Hepatocyte (in vitro differentiated cells): ENCODE measurements at regions not wholly inside any gene's neighbourhood (a gene's known extent, or its start where the extent isn't known, plus 50 kb on each side); places are given as distances from the start of the nearest gene placed in this dataset.

ENCODE experiments used
- DNase-seq: peaks from one replicate; pipeline ENCODE4 v3.0.0-alpha.2; 2016; ENCODE audit warnings: low spot score
- H2AFZ ChIP-seq: fragments of 200-600 bp; sonication (generic); 2 replicates; pipeline ENCODE4 v1.6.0; 2016; ENCODE audit warnings: antibody characterized with exemption, mild to moderate bottlenecking
- H3K27ac ChIP-seq: fragments of 200-600 bp; sonication (generic); 2 replicates; pipeline ENCODE4 v1.5.1; 2016; ENCODE audit warnings: mild to moderate bottlenecking
- H3K27me3 ChIP-seq: fragments of 200-600 bp; sonication (generic); 2 replicates; pipeline ENCODE4 v1.6.1; 2016
- H3K36me3 ChIP-seq: fragments of 200-600 bp; sonication (generic); replicated peaks from 2 replicates; pipeline ENCODE4 v1.5.1; 2016; ENCODE audit warnings: low read depth; ENCODE audit not compliant: insufficient read depth
- H3K4me1 ChIP-seq: fragments of 200-600 bp; sonication (generic); 2 replicates; pipeline ENCODE4 v1.5.1; 2016; ENCODE audit warnings: mild to moderate bottlenecking, moderate library complexity; ENCODE audit not compliant: insufficient read depth
- H3K4me2 ChIP-seq: fragments of 200-600 bp; sonication (generic); 2 replicates; pipeline ENCODE4 v1.6.0; 2016
- H3K4me3 ChIP-seq: fragments of 200-600 bp; sonication (generic); 2 replicates; pipeline ENCODE4 v1.5.1; 2016; ENCODE audit warnings: mild to moderate bottlenecking
- H3K79me2 ChIP-seq: fragments of 200-600 bp; sonication (generic); 2 replicates; pipeline ENCODE4 v1.6.0; 2017; ENCODE audit warnings: mild to moderate bottlenecking
- H3K9me2 ChIP-seq: fragments of 200-600 bp; sonication (generic); replicated peaks from 2 replicates; pipeline ENCODE4 v1.6.0; 2017; ENCODE audit warnings: mild to moderate bottlenecking; ENCODE audit not compliant: insufficient read depth
- H3K9me3 ChIP-seq: fragments of 200-600 bp; sonication (generic); 2 replicates; pipeline ENCODE4 v1.5.1; 2016; ENCODE audit warnings: low read depth, mild to moderate bottlenecking
- H4K20me1 ChIP-seq: fragments of 200-600 bp; sonication (generic); 2 replicates; pipeline ENCODE4 v1.6.0; 2016; ENCODE audit warnings: mild to moderate bottlenecking; ENCODE audit not compliant: insufficient read depth, poor library complexity, severe bottlenecking
- EZH2 ChIP-seq: fragments of 200-600 bp; sonication (generic); IDR thresholded peaks from 2 replicates; pipeline ENCODE4 v1.6.1; 2016; ENCODE audit warnings: antibody characterized with exemption, mild to moderate bottlenecking, borderline replicate concordance
- EZH2phosphoT487 ChIP-seq: fragments of 200-600 bp; sonication (generic); IDR thresholded peaks from one replicate; pipeline ENCODE4 v1.6.1; 2018; ENCODE audit warnings: antibody characterized with exemption, mild to moderate bottlenecking, low read depth, moderate library complexity; ENCODE audit not compliant: unreplicated experiment, severe bottlenecking
- WGBS: methylation state at CpG from one replicate; pipeline ENCODE4 v1.1.6; 2016; ENCODE audit warnings: low lambda C conversion rate; ENCODE audit errors: missing lambda C conversion rate; 5-methylcytosine and 5-hydroxymethylcytosine counted together
- TF ChIP-seq, protein P1 (sequence below): fragments of 200-600 bp; sonication (generic); IDR thresholded peaks from 2 replicates; pipeline ENCODE4 v1.5.1; 2016; ENCODE audit warnings: antibody characterized with exemption, mild to moderate bottlenecking; ENCODE audit not compliant: poor library complexity

- peak; percentile 22 for DNase-seq
- TF ChIP-seq EZH2phosphoT487 = no peak
- TF ChIP-seq EZH2 = no peak
- TF ChIP-seq, protein P1, sequence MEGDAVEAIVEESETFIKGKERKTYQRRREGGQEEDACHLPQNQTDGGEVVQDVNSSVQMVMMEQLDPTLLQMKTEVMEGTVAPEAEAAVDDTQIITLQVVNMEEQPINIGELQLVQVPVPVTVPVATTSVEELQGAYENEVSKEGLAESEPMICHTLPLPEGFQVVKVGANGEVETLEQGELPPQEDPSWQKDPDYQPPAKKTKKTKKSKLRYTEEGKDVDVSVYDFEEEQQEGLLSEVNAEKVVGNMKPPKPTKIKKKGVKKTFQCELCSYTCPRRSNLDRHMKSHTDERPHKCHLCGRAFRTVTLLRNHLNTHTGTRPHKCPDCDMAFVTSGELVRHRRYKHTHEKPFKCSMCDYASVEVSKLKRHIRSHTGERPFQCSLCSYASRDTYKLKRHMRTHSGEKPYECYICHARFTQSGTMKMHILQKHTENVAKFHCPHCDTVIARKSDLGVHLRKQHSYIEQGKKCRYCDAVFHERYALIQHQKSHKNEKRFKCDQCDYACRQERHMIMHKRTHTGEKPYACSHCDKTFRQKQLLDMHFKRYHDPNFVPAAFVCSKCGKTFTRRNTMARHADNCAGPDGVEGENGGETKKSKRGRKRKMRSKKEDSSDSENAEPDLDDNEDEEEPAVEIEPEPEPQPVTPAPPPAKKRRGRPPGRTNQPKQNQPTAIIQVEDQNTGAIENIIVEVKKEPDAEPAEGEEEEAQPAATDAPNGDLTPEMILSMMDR = no peak
- WGBS = 84% methylated on average over 1 of the region's 1 CpG
- Histone ChIP-seq H3K36me3 (no peaks in the 10 kb centered on the region), H3K79me2 (no peaks in the 10 kb centered on the region), H2AFZ (no peak overlapping the region), H3K4me2 (no peak overlapping the region), H3K4me1 (no peaks in the 10 kb centered on the region), H3K4me3 (no peak overlapping the region), H4K20me1 (no peaks in the 10 kb centered on the region), H3K27me3 (no peaks in the 10 kb centered on the region), H3K9me3 (no peaks in the 10 kb centered on the region), H3K27ac (peak overlapping the region; percentile 59), H3K9me2 (no peaks in the 10 kb centered on the region)
Measured at GRCh38 chr3:113070072-113070640, 79.4 kb downstream of the GTPBP8 start.

GRCh38 chr3:113070681-113071113 lies 79.9 kb downstream of the GTPBP8 start:
- TF ChIP-seq EZH2 = no peak
- no peak for TF ChIP-seq EZH2phosphoT487
- TF ChIP-seq, protein P1 = no peak
- 51% methylated on average over 4 of the region's 4 CpGs for WGBS
- Histone ChIP-seq H3K9me3 (no peaks in the 10 kb centered on the region), H3K4me1 (no peaks in the 10 kb centered on the region), H3K4me3 (no peak overlapping the region), H4K20me1 (no peaks in the 10 kb centered on the region), H3K27ac (no peak overlapping the region), H3K27me3 (no peaks in the 10 kb centered on the region), H2AFZ (no peak overlapping the region), H3K79me2 (no peaks in the 10 kb centered on the region), H3K9me2 (no peaks in the 10 kb centered on the region), H3K4me2 (no peak overlapping the region), H3K36me3 (no peaks in the 10 kb centered on the region)
- DNase-seq = peak; percentile 23

- Histone ChIP-seq H3K27ac (no peak overlapping the region), H2AFZ (no peak overlapping the region), H4K20me1 (no peaks in the 10 kb centered on the region), H3K27me3 (no peaks in the 10 kb centered on the region), H3K9me2 (no peaks in the 10 kb centered on the region), H3K79me2 (no peaks in the 10 kb centered on the region), H3K4me2 (no peak overlapping the region), H3K9me3 (no peaks in the 10 kb centered on the region), H3K36me3 (no peaks in the 10 kb centered on the region), H3K4me1 (peaks cover 9% of the 10 kb centered on the region), H3K4me3 (no peak overlapping the region)
- TF ChIP-seq EZH2phosphoT487 = no peak
- TF ChIP-seq, protein P1 = no peak
- TF ChIP-seq EZH2 = no peak
- no peak for DNase-seq
- WGBS = 53% methylated on average over 4 of the region's 4 CpGs
Measured at GRCh38 chr3:113075588-113075987, 84.8 kb downstream of the GTPBP8 start.
